GM18517 (cell line): ENCODE measurements at regions not wholly inside any gene's neighbourhood (a gene's known extent, or its start where the extent isn't known, plus 50 kb on each side); places are given as distances from the start of the nearest gene placed in this dataset.

Source experiments
- ATAC-seq: cut with Tn5 transposase; IDR thresholded peaks from one replicate; pipeline ENCODE4 v1.9.1; 2021; ENCODE audit warnings: mild to moderate bottlenecking, moderate library complexity; ENCODE audit not compliant: unreplicated experiment

GRCh38 chr9:134243778-134244467 lies 79.6 kb upstream of the RNU6ATAC start:
- no peak for ATAC-seq

GRCh38 chr9:134245179-134245578 lies 80.8 kb upstream of the RNU6ATAC start:
- no peak for ATAC-seq

- ATAC-seq: no peak
These were observed 78.2 kb upstream of the RXRA start for GRCh38 chr9:134247918-134248631.

- ATAC-seq: no peak
These were observed 74.8 kb upstream of the RXRA start for GRCh38 chr9:134251296-134252069.

GRCh38 chr9:134252084-134252830 lies 74.0 kb upstream of the RXRA start:
- no peak for ATAC-seq

GRCh38 chr9:134253606-134254205 lies 72.5 kb upstream of the RXRA start:
- no peak for ATAC-seq

GRCh38 chr9:134258332-134258731 lies 67.9 kb upstream of the RXRA start:
- ATAC-seq: no peak

- no peak for ATAC-seq
These were observed 67.3 kb upstream of the RXRA start for GRCh38 chr9:134258828-134259546.

- ATAC-seq: no peak
These were observed 66.5 kb upstream of the RXRA start for GRCh38 chr9:134259708-134260107.

GRCh38 chr9:134260801-134261200 lies 65.5 kb upstream of the RXRA start:
- ATAC-seq: no peak

- ATAC-seq: no peak
These were observed 64.2 kb upstream of the RXRA start for GRCh38 chr9:134262035-134262434.

GRCh38 chr9:134263596-134263995 lies 62.7 kb upstream of the RXRA start:
- no peak for ATAC-seq

- no peak for ATAC-seq
These were observed 62.1 kb upstream of the RXRA start for GRCh38 chr9:134264169-134264568.

- no peak for ATAC-seq
These were observed 61.2 kb upstream of the RXRA start for GRCh38 chr9:134265078-134265477.

- no peak for ATAC-seq
These were observed 59.8 kb upstream of the RXRA start for GRCh38 chr9:134266418-134266817.

- ATAC-seq: no peak
These were observed 58.9 kb upstream of the RXRA start for GRCh38 chr9:134267305-134267880.

- peak; percentile 71 for ATAC-seq
These were observed 58.2 kb upstream of the RXRA start for GRCh38 chr9:134267881-134268724.

- ATAC-seq: no peak
These were observed 57.5 kb upstream of the RXRA start for GRCh38 chr9:134268747-134269146.
